DND-41 (cell line): ENCODE measurements at regions not wholly inside any gene's neighbourhood (a gene's known extent, or its start where the extent isn't known, plus 50 kb on each side); places are given as distances from the start of the nearest gene placed in this dataset.

Experiments used
- ATAC-seq: fragments of 200-7000 bp; cut with Tn5 transposase; 3 replicates; pipeline ENCODE4 v1.9.1; 2021; ENCODE audit warnings: low read depth; ENCODE audit not compliant: insufficient read depth
- DNase-seq: peaks from one replicate; pipeline ENCODE4 v3.0.0-alpha.2; 2020
- H2AFZ ChIP-seq: 2 replicates; pipeline ENCODE4 v1.6.0; 2012; ENCODE audit warnings: low read depth, low read length
- H3K27ac ChIP-seq: 2 replicates; pipeline ENCODE4 v1.5.1; 2012; ENCODE audit warnings: low read length, inconsistent platforms
- H3K27me3 ChIP-seq: fragments of 200-600 bp; sonication (generic); 2 replicates; pipeline ENCODE4 v1.6.0; 2012; ENCODE audit warnings: low read length, mild to moderate bottlenecking, inconsistent platforms; ENCODE audit not compliant: insufficient read depth, poor library complexity
- H3K36me3 ChIP-seq: 2 replicates; pipeline ENCODE4 v1.5.1; 2012; ENCODE audit warnings: low read length, inconsistent platforms; ENCODE audit not compliant: insufficient read depth
- H3K4me1 ChIP-seq: 2 replicates; pipeline ENCODE4 v1.5.1; 2012; ENCODE audit warnings: mild to moderate bottlenecking, low read length; ENCODE audit not compliant: insufficient read depth
- H3K4me2 ChIP-seq: 2 replicates; pipeline ENCODE4 v1.6.0; 2012; ENCODE audit warnings: mild to moderate bottlenecking, moderate library complexity, low read length, inconsistent platforms; ENCODE audit not compliant: insufficient read depth
- H3K4me3 ChIP-seq, 2 experiments: fragments of 200-600 bp in 1 of 2; shearing (Covaris generic) in 1 of 2; 2 replicates each; pipeline ENCODE4 v1.5.1; 2012 to 2016; ENCODE audit warnings: inconsistent platforms in 2 of 2, low read length in 2 of 2, mild to moderate bottlenecking in 2 of 2, low read depth in 1 of 2, moderate library complexity in 1 of 2
- H3K79me2 ChIP-seq: 2 replicates; pipeline ENCODE4 v1.6.0; 2012; ENCODE audit warnings: low read length, inconsistent platforms; ENCODE audit not compliant: insufficient read depth
- H3K9ac ChIP-seq: 2 replicates; pipeline ENCODE4 v1.6.0; 2012; ENCODE audit warnings: low read depth, mild to moderate bottlenecking, inconsistent platforms, low read length, moderate library complexity
- H3K9me3 ChIP-seq: 2 replicates; pipeline ENCODE4 v1.5.1; 2012; ENCODE audit warnings: low read length, moderate library complexity, mild to moderate bottlenecking, inconsistent platforms; ENCODE audit not compliant: insufficient read depth, severe bottlenecking
- H4K20me1 ChIP-seq: 2 replicates; pipeline ENCODE4 v1.6.0; 2012; ENCODE audit warnings: low read length; ENCODE audit not compliant: insufficient read depth
- EZH2 ChIP-seq: IDR thresholded peaks from 3 replicates; pipeline ENCODE4 v1.6.1; 2012; ENCODE audit warnings: borderline replicate concordance, low read depth, mild to moderate bottlenecking, moderate library complexity, low read length, inconsistent platforms; ENCODE audit not compliant: severe bottlenecking
- TF ChIP-seq, protein P1 (sequence below): IDR thresholded peaks from 2 replicates; pipeline ENCODE4 v1.5.1; 2012; ENCODE audit warnings: borderline replicate concordance, low read length, moderate library complexity, mild to moderate bottlenecking; ENCODE audit not compliant: poor library complexity, severe bottlenecking; ENCODE audit errors: extremely low read depth

DNA sequence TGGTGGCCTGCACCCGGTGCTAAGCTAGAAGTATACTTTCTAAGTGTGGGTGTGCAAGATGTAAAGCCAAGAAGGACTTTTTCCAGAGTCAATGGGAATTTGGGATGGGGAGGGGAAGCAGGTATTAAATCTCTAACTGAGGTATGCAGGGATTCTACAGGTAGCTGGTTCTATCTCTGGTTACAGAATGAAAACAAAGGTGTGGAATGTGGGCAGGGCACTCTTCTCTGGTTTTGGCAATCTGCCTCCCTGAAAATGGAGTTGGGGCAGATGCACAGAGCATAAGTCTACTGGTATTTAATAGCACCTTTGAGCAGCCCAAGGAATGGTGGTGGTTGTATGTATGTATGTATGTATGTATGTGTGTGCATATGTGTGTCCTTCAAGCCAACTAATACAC is 66.7 kb upstream of the PPP1R12A start:
- H4K20me1 ChIP-seq: no peaks in the 10 kb centered on the region
- DNase-seq (no peak), ATAC-seq (no peak)
- H3K79me2 ChIP-seq: no peaks in the 10 kb centered on the region
- H3K27me3 ChIP-seq: no peaks in the 10 kb centered on the region
- H3K4me2 ChIP-seq: no peak overlapping the region
- no peak overlapping the region for H3K9ac ChIP-seq
- no peaks in the 10 kb centered on the region for H3K9me3 ChIP-seq
- no peak overlapping the region for H3K4me3 ChIP-seq
- H3K27ac ChIP-seq: no peak overlapping the region
- H3K4me1 ChIP-seq: no peaks in the 10 kb centered on the region
- no peak overlapping the region for H2AFZ ChIP-seq
- no peaks in the 10 kb centered on the region for H3K36me3 ChIP-seq
- no peak for TF ChIP-seq EZH2
- TF ChIP-seq, protein P1, sequence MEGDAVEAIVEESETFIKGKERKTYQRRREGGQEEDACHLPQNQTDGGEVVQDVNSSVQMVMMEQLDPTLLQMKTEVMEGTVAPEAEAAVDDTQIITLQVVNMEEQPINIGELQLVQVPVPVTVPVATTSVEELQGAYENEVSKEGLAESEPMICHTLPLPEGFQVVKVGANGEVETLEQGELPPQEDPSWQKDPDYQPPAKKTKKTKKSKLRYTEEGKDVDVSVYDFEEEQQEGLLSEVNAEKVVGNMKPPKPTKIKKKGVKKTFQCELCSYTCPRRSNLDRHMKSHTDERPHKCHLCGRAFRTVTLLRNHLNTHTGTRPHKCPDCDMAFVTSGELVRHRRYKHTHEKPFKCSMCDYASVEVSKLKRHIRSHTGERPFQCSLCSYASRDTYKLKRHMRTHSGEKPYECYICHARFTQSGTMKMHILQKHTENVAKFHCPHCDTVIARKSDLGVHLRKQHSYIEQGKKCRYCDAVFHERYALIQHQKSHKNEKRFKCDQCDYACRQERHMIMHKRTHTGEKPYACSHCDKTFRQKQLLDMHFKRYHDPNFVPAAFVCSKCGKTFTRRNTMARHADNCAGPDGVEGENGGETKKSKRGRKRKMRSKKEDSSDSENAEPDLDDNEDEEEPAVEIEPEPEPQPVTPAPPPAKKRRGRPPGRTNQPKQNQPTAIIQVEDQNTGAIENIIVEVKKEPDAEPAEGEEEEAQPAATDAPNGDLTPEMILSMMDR: no peak

- H3K4me2 ChIP-seq: no peak overlapping the region
These were observed 65.9 kb upstream of the PPP1R12A start for GRCh38 chr12:80000831-80001230.

DNA sequence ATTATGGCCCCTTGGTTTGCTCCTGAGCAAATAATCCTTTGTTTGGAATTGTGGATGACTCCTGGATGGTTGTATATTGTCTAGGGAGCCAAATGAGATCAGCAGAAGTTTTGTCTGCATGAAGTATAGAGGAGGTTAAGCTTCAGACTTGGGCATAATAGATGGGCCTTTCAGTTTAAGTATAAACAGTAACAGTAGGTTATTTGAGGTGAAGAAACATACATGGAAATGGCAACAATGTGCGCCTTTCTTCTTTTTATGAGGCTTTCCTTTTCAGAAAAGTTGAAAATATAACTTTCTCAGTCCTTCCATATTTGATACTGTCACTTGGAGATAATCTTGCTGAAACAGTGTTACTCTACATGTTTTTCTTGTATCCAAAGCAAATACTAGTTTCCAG is 63.7 kb upstream of the PPP1R12A start:
- Histone ChIP-seq H3K79me2 (no peaks in the 10 kb centered on the region), H3K27ac (no peak overlapping the region), H3K27me3 (no peaks in the 10 kb centered on the region), H3K9me3 (no peaks in the 10 kb centered on the region), H3K36me3 (no peaks in the 10 kb centered on the region), H4K20me1 (no peaks in the 10 kb centered on the region), H3K9ac (no peak overlapping the region), H3K4me2 (no peak overlapping the region), H2AFZ (no peak overlapping the region), H3K4me1 (no peaks in the 10 kb centered on the region), H3K4me3 (no peak overlapping the region)
- no peak for ATAC-seq
- TF ChIP-seq, protein P1: no peak
- no peak for TF ChIP-seq EZH2
- DNase-seq: no peak

More at GRCh38 chr12:80000831-80001230, 65.9 kb upstream of the PPP1R12A start:
- H3K4me3 ChIP-seq: no peak overlapping the region
- H3K27ac ChIP-seq: no peak overlapping the region
- no peaks in the 10 kb centered on the region for H3K9me3 ChIP-seq
- no peak for ATAC-seq
- no peaks in the 10 kb centered on the region for H4K20me1 ChIP-seq
- H2AFZ ChIP-seq: no peak overlapping the region
- H3K79me2 ChIP-seq: no peaks in the 10 kb centered on the region
- no peak overlapping the region for H3K9ac ChIP-seq
- H3K27me3 ChIP-seq: no peaks in the 10 kb centered on the region
- no peak for TF ChIP-seq EZH2
- TF ChIP-seq, protein P1: no peak
- H3K4me1 ChIP-seq: no peaks in the 10 kb centered on the region
- no peaks in the 10 kb centered on the region for H3K36me3 ChIP-seq
- DNase-seq: no peak
